ENCODE measurements at regions not wholly inside any gene's neighbourhood (a gene's known extent, or its start where the extent isn't known, plus 50 kb on each side); places are given as distances from the start of the nearest gene placed in this dataset.
"Not testable (repeated sequence)": the region's sequence is repeated elsewhere in the genome, so short reads cannot be mapped to it uniquely, and the experiment has no call there.

DNA sequence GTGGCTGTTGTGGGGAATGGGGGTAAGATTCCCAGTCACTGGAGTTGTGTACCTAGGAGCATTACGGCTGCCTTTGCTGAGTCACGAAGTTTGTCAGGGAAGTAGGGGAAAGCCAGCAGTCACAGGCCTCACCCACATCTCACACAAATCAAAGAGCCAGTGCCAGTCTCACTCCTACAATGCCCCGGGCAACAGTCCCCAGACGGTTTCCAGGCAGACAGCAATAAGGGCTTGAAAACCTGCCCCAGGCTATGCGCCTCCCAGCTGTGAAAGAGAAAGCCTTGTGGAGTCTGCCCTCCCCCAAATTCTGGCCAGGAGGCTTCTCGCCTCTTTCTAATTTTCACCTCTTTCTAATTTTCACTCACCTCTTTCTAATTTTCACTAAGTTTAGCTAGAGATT, 142.3 kb upstream of the EDNRB start:
- no peak for DNase-seq

DNA sequence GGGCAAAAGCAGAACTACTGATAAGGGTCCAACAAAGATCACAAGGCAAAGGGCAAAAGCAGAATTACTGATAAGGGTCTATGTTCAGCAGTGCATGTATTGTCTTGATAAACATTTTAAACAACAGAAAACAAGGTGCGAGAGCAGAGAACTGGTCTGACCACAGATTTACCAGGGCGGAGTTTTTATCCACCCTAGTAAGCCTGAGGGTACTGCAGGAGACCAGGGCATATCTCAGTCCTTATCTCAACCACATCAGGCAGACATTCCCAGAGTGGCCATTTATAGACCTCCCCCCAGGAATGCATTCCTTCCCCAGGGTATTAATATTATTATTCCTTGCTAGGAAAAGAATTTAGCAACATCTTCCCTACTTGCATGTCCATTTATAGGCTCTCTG, 138.2 kb upstream of the EDNRB start:
- not testable (repeated sequence) for DNase-seq

DNA sequence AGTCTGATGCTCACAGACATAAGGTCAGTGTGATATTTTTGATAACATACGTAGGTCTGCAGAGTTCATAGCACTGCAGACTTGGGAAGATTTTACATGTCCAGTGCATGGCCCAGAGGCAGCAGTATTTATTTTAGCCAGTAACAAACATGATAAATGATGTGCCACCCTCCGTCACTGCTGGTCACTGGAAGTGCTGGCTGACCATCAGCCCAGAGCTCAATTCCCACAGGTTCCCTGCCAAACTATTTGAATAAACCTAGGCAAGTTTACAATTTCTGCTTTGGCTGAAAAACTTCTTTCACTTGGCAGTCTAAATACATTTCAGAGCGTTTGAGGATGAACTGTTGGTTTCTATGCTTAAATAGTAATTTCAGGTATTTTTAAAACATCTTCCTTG, 135.5 kb upstream of the EDNRB start:
- DNase-seq = no peak

DNA sequence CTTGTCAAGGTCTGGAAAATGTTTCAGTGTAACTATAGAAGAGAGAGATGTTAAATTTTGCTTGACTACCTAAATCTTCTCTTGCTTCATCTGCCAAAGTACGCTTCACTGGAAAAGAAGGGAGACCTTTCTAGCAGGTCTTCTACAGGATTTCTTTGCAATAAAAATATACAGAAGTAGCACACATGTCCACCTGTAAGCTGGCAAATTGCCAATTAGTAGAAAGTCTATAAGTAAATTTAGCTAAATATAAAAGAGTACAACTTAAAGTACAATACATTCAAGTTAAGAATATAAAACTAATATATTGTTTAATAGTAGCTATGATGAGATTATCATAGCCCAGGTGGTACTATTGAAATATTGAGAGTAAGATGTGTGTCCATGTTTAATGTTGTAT, 128.5 kb upstream of the EDNRB start:
- DNase-seq = no peak

DNA sequence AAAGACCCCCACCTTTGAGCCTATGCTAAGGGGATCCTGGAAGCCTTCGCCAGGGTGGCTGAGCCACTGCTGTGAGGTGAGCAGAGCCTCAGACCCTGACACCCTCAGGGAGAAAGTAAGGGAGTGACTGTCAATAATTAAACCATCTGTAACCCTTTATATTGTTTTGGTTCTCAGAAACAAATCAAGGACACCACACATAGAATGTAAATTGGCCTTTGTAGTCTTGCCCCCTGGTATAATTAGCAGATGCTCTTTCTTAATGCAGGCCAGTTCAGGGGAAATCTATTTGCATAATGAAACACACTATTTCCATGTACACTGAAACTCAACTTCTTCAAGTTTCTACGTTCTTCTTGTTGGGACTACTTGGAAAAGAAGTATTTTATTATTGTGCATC, 127.7 kb upstream of the EDNRB start:
- DNase-seq = no peak

DNA sequence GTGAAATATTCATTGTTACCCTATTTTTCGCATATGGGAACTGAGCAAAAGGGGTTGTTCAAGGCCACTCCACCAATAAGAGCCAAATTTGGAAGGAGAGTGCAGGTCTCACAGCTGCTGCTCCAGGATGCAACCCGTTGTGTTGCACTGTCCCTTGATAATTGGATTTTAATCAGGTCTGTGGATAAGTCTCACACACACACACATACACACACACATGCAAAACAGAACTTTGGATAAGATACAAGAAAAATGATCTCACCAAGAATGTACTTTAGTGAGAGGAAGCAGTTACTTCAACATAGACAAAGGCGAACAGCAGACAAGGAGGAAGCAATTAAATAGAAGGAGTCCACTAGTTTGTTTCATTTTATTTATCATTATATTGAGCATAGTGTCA, 127.3 kb upstream of the EDNRB start:
- DNase-seq = no peak

DNA sequence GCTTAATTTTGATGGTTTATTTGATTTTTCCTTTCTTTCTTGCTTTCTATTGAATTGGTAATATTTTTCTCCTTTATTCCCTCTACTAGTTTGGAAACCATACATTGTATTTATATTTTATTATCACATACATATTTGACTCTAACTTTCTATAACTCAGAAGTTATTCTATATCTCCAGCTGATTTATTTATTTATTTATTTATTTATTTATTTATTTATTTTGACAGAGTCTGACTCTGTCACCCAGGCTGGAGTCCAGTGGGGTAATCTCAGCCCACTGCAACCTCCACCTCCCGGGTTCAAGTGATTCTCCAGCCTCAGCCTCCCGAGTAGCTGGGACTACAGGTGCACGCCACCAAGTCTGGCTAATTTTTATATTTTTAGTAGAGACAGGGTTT, 122.7 kb upstream of the EDNRB start:
- DNase-seq = not testable (repeated sequence)

DNA sequence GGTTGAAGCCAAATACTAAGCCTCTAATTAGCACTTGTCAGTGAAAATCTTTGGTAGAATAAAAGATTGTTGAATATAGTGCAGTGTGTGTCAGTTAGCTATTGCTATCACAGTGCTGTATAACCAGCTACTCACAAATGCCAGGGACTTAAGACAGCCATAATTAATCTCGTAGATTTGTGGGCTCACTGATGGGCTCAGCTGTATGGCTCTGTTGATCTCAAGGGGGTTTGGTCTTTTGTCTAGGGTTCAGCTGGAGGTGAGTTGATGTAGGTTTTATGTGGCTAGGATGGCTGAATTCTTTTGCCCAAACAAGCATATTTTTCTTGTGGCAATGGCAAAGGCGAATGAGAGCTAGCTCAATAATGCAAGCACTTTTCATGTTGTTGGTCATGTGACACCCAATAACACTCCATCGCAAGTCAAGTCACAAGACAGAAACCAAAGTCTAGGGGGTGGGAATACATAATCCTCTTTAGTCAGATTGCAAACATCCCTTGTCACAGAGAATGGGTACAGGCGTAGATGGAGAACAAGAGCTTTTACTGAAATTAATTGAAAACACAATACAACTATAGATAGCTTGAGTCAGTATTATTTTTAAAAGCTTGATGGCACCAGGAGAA, 121.7 kb upstream of the EDNRB start:
- DNase-seq = no peak

DNA sequence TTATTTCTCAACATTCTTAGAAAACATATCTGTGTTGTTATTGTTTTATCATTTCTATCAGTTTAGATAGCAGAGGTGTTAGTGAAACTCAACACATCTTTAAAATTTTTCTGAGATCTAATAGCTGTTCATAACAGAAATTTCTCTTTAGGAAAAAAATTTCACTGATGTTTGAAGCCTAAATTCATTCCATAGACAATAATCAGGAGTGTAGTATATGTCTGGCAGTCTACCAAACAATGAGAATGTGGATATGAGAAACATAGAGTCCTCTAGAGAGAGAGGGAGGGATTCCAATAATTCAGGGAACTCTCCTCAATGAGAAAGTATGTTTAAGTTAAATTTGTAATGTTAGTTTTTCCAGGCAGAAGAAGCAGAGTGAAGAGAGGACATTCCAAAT, 118.2 kb upstream of the EDNRB start:
- DNase-seq = no peak

DNA sequence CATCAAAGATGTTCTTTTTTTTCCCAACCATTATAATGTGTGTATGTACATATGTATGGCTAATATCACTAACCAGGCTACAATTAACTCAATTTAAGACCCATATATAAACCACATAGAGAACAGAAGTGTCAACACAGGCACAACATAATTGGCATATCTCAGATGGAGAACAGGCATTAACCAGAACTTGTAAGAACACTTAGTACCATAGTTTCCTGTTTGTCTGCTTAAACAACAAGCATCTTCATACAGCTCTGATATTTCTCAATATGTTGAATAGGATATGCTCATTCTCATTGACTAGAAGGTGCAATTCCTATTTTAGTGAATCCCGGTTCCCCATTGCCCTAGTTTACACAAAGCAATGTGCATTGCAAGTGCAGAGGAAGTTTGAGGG, 116.9 kb upstream of the EDNRB start:
- DNase-seq = no peak

DNA sequence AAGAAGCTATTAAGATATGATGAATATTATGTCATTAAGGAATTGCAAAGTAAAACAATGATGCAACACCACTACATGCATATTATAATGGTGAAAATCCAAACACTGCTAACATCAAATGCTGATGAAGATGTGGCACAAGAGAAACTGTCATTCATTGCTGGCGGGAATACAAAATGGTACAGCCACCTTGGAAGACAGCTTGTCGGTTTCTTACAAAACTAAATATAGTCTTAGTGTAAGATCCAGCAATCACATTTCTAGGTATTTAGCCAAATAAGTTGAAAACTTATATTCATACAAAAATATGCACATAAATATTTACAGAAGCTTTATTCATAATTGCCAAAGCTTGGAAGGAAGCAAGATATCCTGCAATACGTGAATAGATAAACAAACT, 114.9 kb upstream of the EDNRB start:
- no peak for DNase-seq

DNA sequence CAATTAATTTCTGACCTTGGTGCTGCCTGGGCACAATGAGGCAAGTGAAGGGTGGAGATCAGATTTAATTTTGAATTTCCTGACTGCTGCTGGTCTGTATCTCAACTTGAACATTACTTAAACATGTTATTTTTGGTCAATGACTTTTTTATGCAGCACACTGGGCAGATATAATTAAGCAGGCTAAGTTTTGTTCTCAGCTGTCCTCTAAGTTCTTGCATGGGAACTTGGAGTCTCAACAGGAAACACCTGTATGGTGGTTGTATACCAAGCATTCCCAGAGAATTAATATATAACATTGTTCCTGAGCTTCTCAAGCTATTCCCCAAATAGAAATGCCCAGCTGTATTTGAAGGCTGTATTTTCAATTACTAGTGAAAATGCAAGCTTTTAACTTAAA, 113.5 kb upstream of the EDNRB start:
- no peak for DNase-seq

DNA sequence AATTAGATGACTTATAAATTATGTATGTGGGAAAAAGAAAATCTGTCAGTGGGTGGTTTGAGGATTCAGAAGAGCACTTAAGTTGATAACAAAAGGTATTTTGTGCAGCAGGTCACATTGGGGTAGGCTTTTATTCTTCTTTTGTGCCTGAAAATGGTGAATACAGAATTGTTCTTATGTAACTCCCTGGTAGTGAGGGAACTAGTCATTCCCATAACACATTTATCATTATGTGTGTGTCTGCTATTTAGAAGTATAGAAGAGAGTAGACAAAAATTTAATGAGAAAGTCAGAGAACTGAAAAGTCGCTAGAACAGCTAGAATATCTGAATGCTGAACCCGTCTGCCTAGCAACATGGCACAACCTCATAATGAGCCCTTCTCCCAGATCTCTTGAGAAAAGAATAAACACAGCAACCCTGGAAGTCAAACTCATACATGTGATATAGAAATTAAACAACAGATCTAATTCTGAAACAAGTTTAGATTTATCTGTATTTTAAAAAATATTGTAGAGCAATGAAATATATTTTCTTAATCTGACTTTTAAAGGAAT, 111.8 kb upstream of the EDNRB start:
- DNase-seq = no peak

DNA sequence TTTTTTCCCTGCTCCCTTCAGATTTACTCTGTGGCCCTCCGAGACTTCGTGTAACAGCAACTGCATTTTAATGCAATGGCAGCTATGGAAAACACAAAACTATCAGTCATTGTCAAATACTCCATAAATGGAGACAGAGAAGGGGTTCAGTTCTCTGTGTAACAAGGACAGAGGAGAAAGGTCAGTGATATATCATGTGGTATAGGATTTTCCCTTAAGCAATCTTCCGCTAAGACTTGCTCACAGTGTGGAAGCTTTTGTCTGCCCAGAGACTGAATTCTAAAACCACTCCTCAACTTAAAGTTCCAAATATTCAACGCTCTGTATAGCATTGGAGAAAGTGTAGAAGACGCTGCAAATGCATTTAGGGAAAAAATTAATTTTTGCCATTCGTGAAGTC, 111.3 kb upstream of the EDNRB start:
- DNase-seq = no peak

DNA sequence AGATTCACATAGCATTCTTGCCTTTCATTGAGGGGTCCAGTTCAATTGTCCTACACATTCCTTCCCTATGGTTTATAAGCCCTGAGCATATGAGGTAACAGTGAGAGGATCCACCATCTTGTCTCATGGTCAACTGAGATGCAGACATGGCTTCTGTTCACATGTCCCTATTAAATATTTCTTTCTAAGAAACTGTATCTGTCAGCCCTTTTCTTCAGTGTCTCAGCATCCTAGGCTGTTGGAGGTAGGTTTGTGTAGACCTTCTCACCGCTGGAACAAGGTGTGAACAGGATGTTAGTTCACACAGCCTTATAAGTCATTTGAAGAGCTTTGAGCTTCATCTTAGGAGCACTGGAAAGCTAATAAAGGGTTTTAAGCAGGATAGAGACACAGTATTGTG, 110.3 kb upstream of the EDNRB start:
- no peak for DNase-seq

DNA sequence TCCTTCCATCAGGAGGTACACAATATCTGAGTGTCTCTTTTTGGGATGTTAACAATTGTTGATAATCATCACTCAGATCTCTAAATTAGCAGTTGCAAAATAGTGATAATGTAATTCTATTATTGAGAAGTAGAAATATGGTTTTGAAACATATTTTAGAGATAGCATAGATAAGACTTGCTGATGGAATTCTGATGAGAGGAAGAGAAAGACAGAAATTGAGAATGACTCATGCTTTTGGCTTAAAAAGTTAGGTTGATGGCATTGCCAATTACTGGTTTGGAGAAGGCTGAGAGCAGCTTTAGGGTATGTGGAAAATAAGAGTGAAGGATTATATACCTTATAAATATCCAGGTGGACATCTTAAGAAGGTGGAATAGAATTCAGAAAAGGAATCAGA, 106.4 kb upstream of the EDNRB start:
- no peak for DNase-seq

DNA sequence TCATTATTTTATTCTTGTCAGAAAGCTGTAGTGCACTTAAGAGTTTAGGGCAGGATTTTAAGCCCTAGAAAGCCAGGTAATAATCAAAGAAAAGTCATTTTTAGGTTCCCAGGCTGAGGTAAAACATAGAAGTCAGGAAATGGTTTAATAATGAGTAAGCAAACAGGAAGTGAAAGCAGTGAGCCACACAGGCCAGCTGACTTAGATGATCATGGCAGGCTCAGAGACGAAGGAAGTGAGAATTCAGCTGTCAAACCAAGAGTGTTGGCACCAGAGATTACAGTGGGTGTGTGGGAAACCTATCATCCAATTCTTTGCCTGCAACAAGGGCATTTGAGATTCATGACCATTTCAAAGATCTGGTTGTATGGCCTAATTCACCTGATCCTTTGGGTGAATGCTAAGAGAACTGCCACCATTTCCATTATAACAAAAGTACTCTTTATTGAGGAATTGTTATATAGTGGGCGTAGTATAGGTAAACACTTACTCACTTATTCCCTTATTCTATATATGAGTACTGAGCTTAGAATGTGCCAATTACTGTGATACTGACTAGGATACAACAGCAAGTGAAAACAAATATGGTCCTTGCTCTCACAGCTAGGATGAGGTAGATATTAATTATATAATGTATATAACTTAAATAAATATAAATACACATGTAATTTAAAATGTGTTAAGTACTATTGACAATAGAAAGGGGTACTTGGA, 103.7 kb upstream of the EDNRB start:
- DNase-seq = peak; percentile 32

DNA sequence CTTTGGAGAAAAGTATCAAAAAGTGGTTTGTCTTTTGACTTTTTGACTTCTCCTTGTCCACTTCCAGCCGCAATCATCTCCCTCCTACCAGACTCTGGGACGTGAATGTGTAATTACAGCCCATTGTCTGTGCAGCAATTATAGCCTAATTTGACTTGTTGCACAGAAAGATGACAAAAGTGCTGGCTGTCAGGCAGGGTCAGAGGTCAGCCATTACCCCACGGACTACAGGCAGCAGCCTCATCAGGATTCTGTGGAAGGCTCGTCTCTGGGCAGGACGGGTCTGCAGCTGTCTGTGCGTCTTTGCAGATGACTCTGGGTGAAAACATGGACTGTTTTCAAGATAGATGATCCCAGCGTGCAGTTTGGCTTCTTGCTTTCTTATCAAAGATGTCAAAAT, 102.2 kb upstream of the EDNRB start:
- DNase-seq = peak; percentile 88

DNA sequence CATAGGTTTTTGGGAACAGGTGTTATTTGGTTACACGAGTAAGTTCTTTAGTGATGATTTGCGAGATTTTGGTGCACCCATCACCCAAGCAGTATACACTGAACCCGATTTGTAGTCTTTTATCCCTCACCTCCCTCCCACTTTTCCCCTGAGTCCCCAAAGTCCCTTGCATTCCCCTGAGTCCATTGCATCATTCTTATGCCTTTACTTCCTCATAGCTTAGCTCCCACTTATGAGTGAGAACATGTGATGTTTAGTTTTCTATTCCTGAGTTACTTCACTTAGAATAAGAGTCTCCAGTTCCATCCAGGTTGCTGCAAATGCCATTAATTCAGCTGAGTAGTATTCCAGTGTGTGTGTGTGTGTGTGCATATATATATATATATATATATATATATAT, 97.2 kb upstream of the EDNRB start:
- DNase-seq = no peak

DNA sequence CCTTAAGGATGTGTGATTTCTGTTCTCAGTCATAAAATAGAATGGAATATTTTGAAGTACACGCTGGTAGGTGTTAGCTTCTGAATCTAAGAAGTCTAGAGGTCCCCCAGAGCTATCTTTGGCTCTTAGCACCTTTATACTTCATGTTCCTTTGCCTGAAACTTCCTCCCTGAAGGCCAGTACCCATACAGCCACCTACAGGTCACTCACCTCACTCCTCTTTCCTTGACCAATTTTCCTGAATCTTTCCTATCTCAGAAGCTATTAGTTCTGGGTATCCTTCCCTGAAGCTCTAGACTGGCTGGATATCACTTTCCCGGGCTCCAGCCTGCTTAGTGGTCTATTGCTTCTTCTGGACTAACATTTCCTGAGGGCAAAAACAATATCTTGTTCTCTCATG, 93.4 kb upstream of the EDNRB start:
- no peak for DNase-seq

DNA sequence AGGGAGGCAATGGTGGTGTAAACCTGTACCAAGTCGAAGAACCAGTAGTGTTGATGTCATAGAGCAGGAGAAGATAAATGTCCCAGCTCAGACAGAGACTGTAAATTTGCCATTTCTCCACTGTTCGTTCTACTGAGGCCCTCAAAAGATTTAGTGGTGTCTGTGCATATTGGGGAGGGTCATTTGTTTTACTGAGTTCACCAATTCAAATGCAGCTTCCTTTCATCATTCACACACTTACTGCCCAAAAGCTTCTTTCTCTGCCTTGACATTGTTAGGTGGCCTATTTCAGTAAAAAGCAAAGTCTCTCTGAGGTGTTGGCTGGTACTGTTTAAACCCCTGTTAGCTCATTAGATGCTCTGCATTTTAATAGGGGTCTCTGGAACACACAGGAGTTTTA, 86.2 kb upstream of the EDNRB start:
- DNase-seq = no peak

DNA sequence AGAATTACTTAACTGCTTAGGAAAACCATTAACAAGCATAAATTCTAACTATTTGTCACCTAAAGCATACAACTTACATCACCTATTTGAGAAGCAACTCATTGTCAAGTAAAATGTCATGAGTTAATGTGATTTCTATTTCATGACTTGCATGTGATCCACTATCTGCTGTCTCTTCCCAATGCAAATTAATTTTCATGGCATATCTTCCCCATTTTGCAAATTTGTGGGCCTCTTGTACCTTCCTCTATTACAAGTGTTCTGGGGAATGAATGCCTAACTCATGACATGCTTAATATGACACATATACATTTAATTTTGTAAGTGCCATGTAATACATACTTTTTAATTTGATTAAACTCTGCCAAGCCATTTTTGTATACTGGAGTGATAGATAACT, 81.1 kb upstream of the EDNRB start:
- no peak for DNase-seq

DNA sequence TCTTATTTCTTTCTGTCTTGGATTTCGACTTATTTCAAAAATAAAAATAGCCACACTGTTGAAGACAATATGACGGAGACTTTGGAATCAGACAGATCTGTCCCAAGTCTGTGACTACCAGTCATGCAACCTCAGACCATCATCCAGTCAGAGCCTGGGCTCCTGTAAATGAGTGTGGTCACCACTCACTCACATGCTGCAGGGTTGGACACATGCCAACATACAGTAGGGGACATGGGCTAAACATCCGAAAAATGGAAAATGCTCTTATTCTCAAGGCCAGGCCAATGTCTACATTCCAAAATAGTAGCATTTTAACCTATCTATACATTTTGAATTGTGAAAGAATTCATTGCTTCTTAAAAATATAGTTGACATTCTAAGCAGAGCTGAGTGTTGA, 75.5 kb upstream of the EDNRB start:
- DNase-seq = no peak

DNA sequence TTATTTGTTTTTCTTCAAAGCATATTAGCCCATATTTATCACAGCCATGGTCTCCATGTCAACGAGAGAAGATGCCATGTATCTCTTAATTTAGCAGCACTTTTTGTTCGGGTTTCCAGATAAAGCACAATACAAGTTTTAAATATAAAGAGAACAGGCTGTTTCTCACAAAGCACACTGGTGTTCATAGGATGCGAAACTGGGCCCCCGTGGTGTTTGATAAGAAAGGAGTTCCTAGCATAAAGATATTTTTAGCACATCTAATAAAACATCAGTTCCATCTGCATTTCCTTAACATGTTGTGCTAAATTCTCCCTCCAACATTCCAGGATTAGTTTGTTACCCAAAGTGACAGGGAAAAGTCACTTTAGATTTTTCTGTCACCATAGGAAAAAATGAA, 72.4 kb upstream of the EDNRB start:
- no peak for DNase-seq

DNA sequence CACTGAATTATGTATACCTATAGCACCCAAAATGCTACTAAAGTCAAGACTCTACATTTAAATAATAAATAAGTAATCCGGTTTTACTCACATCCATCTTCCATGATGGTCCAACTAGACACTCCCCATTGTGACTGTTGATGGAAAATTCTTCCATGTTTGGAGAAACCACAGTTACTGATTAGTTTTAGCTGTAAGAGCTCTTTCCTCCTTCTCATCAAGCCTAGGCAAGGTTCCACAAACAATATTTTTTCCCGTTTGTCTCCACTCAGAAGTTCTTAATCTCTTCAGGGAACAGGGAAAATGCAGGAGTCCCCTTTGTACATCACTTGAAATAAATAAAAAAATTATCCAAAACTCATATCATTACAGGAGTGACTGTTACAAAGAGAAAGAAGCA, 70.7 kb upstream of the EDNRB start:
- no peak for DNase-seq
